PFSK-1 (cell line): ENCODE measurements at regions not wholly inside any gene's neighbourhood (a gene's known extent, or its start where the extent isn't known, plus 50 kb on each side); places are given as distances from the start of the nearest gene placed in this dataset.

Source experiments
- FOXP2 ChIP-seq: optimal IDR thresholded peaks from 2 replicates; pipeline ENCODE3; 2011; ENCODE audit warnings: borderline replicate concordance, control low read depth, inconsistent platforms; ENCODE audit not compliant: insufficient read depth; ENCODE audit errors: extremely low read length, extremely low read depth
- POLR2AphosphoS5 ChIP-seq: IDR thresholded peaks from 2 replicates; pipeline ENCODE4 v1.6.1; 2012; ENCODE audit warnings: low read depth, mild to moderate bottlenecking, control low read depth, low read length, moderate library complexity
- REST ChIP-seq, 2 experiments: IDR thresholded peaks; 2 replicates each; pipeline versions ENCODE4 v1.6.1 to v1.8.0; 2011 to 2012; ENCODE audit warnings: low read depth in 2 of 2, low read length in 2 of 2, control low read depth in 1 of 2, inconsistent platforms in 1 of 2, mild to moderate bottlenecking in 1 of 2, moderate library complexity in 1 of 2; ENCODE audit not compliant: insufficient read depth in 1 of 2
- SIN3A ChIP-seq: IDR thresholded peaks from 2 replicates; pipeline ENCODE4 v1.6.1; 2012; ENCODE audit warnings: mild to moderate bottlenecking, low read length, moderate library complexity, borderline replicate concordance; ENCODE audit not compliant: insufficient read depth
- TAF1 ChIP-seq: IDR thresholded peaks from 2 replicates; pipeline ENCODE4 v1.6.1; 2012; ENCODE audit warnings: low read length, control low read depth, borderline replicate concordance; ENCODE audit not compliant: insufficient read depth

- TF ChIP-seq REST (IDR thresholded peaks at IDR 0.05; ENCODE audit: insufficient read depth in 1 of 2, low read depth in 2 of 2, low read length in 2 of 2) (no peak), POLR2AphosphoS5 (no peak), TAF1 (no peak), SIN3A (no peak), FOXP2 (no peak)
Measured at GRCh38 chr9:119712325-119712724, 343.1 kb upstream of the BRINP1 start.
